ENCODE measurements at regions not wholly inside any gene's neighbourhood (a gene's known extent, or its start where the extent isn't known, plus 50 kb on each side); places are given as distances from the start of the nearest gene placed in this dataset.

- no TSS peak for BruUV-seq (replicated peaks)
- Histone ChIP-seq H3K4me1 (ENCODE audit: insufficient read depth, low read length, poor library complexity, severe bottlenecking) (no peaks in the 10 kb centered on the region), H3K36me3 (ENCODE audit: insufficient read depth, low read length, poor library complexity, severe bottlenecking) (no peaks in the 10 kb centered on the region), H3K27me3 (replicated peaks; ENCODE audit: insufficient read depth, low read depth, low read length, poor library complexity) (no peaks in the 10 kb centered on the region), H3K4me3 (ENCODE audit: low read depth, low read length, poor library complexity, severe bottlenecking) (no peak overlapping the region), H3K9me3 (ENCODE audit: low read depth, low read length, poor library complexity, severe bottlenecking) (peaks cover 22% of the 10 kb centered on the region), H3K27ac (ENCODE audit: low read depth, low read length, poor library complexity, severe bottlenecking) (no peak overlapping the region)
- no peak for DNase-seq (ENCODE audit: low spot score)
- POLR2A ChIA-PET (ENCODE audit: low non-redundant PET): no interaction called here
- intact Hi-C loops (cut with micrococcal nuclease; ENCODE audit: unreplicated experiment): no loop called here
- no peak for TF ChIP-seq EZH2 (IDR thresholded peaks at IDR 0.05; ENCODE audit: borderline replicate concordance, low read depth, low read length, poor library complexity, severe bottlenecking)
- CTCF ChIA-PET: no interaction called here
Observed at GRCh38 chr2:83042053-83042452, 1417.0 kb downstream of the SUCLG1 start.

DNA sequence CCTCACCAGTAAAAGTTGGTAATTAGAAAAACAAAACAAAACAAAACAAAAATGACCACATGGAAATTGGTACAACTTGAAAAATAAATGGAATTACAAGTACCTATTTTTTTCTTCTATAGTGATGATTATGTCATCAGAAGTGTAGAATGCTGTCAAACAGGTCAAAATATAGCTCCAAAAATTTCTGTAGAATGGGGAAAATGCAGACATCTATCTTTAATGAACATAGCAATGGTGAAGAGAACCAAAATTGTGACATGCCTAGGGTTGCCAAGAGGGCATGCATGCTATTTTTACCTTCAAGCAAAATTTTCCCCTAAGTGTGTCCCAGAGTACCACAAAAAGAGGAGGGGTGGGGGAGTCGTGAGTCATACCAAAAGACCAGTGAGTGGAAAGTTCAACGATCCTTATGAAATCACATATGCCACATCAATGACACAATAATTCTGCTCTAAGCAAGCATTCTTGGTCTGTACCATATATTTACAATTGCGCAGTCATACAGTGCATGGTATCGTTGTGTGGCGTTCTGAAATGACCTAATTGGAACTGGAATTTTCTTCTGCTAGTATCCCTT lies 1436.4 kb downstream of the SUCLG1 start:
- CTCF ChIA-PET: no interaction called here
- Histone ChIP-seq H3K9me3 (ENCODE audit: low read depth, low read length, poor library complexity, severe bottlenecking) (peaks cover 23% of the 10 kb centered on the region), H3K4me1 (ENCODE audit: insufficient read depth, low read length, poor library complexity, severe bottlenecking) (no peaks in the 10 kb centered on the region), H3K27me3 (replicated peaks; ENCODE audit: insufficient read depth, low read depth, low read length, poor library complexity) (no peaks in the 10 kb centered on the region), H3K36me3 (ENCODE audit: insufficient read depth, low read length, poor library complexity, severe bottlenecking) (no peaks in the 10 kb centered on the region), H3K4me3 (ENCODE audit: low read depth, low read length, poor library complexity, severe bottlenecking) (no peak overlapping the region), H3K27ac (ENCODE audit: low read depth, low read length, poor library complexity, severe bottlenecking) (no peak overlapping the region)
- no peak for DNase-seq (ENCODE audit: low spot score)
- TF ChIP-seq CTCF (conservative IDR thresholded peaks at IDR 0.05; ENCODE audit: low read depth, low read length): no peak
- no peak for TF ChIP-seq EZH2 (IDR thresholded peaks at IDR 0.05; ENCODE audit: borderline replicate concordance, low read depth, low read length, poor library complexity, severe bottlenecking)
- POLR2A ChIA-PET (ENCODE audit: low non-redundant PET): no interaction called here
- BruUV-seq (replicated peaks): no TSS peak
- intact Hi-C loops (cut with micrococcal nuclease; ENCODE audit: unreplicated experiment): no loop called here

- Histone ChIP-seq H3K9me3 (ENCODE audit: low read depth, low read length, poor library complexity, severe bottlenecking) (peaks cover 24% of the 10 kb centered on the region), H3K36me3 (ENCODE audit: insufficient read depth, low read length, poor library complexity, severe bottlenecking) (no peaks in the 10 kb centered on the region), H3K27me3 (replicated peaks; ENCODE audit: insufficient read depth, low read depth, low read length, poor library complexity) (no peaks in the 10 kb centered on the region), H3K27ac (ENCODE audit: low read depth, low read length, poor library complexity, severe bottlenecking) (no peak overlapping the region), H3K4me3 (ENCODE audit: low read depth, low read length, poor library complexity, severe bottlenecking) (no peak overlapping the region), H3K4me1 (ENCODE audit: insufficient read depth, low read length, poor library complexity, severe bottlenecking) (no peaks in the 10 kb centered on the region)
- DNase-seq (ENCODE audit: low spot score): no peak
- no TSS peak for BruUV-seq (replicated peaks)
- no peak for TF ChIP-seq CTCF (conservative IDR thresholded peaks at IDR 0.05; ENCODE audit: low read depth, low read length)
- no peak for TF ChIP-seq EZH2 (IDR thresholded peaks at IDR 0.05; ENCODE audit: borderline replicate concordance, low read depth, low read length, poor library complexity, severe bottlenecking)
- CTCF ChIA-PET: no interaction called here
- intact Hi-C loops (cut with micrococcal nuclease; ENCODE audit: unreplicated experiment): no loop called here
- POLR2A ChIA-PET (ENCODE audit: low non-redundant PET): no interaction called here
Observed at GRCh38 chr2:83017366-83018090, 1441.6 kb downstream of the SUCLG1 start.

Measured in A673 (cell line).